ENCODE measurements at regions not wholly inside any gene's neighbourhood (a gene's known extent, or its start where the extent isn't known, plus 50 kb on each side); places are given as distances from the start of the nearest gene placed in this dataset.
"Not testable (repeated sequence)": the region's sequence is repeated elsewhere in the genome, so short reads cannot be mapped to it uniquely, and the experiment has no call there.

- DNase-seq = no peak
These were observed 612.6 kb upstream of the CLINT1 start for GRCh38 chr5:158471535-158471924.

DNA sequence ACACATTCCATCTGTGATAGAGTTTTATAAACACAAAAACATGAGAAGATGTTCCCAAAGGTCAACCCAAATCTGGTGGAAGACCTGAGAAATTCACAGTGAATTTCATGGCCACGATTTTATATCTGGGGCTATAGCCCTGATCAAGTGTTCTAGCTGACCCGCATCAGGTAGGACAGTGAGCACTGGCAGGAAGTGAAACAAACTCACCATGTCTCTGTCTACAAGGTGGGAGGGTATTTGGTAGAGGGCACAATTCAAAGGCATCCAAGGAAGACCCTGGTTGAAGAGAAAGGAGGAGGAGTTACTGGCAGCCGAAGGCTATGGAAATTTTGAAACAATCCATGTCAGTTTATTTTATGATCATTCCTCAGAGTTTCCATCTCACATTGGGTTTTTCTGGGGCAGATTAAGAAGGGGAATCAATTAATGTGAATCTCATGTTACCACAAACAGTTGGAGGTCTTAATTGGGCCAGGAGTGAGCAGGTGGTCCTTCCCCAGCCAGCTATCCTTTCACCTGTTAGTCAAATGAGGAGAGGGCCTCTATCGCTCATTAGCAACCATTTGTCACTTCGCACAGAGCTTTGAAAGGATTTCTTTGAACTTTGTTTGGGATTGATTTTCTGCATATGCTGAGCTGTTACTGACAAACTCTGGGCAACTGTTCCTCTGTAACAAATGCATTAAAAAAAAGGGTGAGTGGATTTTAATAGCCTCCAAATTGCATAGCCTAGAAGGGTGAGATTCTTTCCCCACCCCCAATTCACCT, 612.0 kb upstream of the CLINT1 start:
- no peak for DNase-seq

GRCh38 chr5:158468444-158468843, 609.5 kb upstream of the CLINT1 start:
- DNase-seq = no peak

- DNase-seq = no peak
These were observed 607.2 kb upstream of the CLINT1 start for GRCh38 chr5:158466191-158466590.

- no peak for DNase-seq
These were observed 606.4 kb upstream of the CLINT1 start for GRCh38 chr5:158465086-158465972.

- no peak for DNase-seq
These were observed 605.4 kb upstream of the CLINT1 start for GRCh38 chr5:158464383-158464782.

DNA sequence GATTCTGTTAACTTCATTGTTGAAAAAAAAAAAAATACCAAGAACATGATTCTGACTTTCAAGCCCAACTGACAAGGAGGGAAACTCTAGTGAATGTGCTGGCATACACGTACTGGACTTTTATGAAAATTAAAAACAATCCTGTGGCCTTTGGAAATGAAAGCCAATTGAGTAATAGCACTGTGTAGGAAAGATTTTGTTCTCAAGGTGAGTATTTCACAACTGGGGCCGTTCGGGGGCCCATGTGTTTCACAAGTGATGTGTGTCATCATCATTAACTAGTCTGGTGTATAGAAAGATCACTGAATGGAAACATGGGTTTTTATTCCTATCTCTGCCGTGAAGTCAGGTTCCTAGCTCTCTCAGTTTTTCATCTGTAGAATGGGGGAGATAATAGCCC, 605.0 kb upstream of the CLINT1 start:
- DNase-seq = no peak

DNA sequence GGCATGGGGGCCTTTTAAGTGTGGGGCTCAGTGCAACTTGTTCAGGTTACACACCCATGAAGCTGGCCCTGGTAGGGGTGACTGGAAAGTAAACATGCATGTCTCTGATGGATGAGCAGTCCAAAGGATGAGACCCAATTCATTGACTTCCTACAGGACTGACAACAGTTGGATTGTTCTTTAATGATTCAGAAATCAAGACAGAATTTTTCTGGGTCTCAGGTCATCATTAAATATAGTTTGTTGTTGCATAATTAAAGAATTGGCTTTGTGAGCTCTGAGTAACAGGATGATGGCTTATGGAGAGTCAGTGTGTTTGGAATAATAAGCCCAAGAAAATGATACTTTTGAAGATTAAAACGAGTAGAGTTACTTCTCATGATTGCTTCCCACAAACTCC, 604.2 kb upstream of the CLINT1 start:
- DNase-seq = no peak

DNA sequence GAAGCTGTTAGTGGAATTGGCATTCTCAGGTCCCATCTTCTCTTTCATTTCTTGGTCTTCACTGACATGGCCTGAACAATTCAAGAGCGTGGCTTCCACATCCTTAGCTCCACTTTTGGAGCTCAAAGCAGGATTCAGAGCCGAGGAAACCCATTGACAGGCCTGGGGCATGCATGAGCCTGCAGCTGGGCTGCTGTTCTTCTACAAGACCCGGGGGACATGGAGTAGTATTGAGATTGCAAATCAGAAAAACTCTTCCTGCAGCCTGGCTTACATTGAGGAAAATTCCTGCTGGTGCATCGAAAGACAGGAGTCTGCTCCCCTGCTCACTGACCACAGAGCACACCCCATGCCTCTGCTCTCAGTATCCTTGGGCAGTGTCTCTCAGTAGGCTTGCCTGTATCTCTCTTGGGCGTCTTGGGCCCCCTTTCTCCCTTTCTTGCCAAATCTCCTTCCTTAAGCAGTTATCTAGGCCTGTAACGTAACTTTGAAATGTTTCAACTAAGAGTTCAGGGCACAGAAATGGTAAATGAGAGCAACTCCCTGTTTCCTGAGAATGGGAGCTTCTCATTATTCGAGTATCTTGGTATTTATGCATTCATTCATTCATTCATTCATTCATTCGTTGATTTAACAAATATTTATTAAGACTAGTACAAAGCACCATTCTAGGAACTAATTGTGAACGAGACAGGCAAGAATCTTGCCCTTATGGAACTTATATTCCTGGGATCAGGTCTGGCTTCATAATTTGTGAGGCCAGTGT, 603.6 kb upstream of the CLINT1 start:
- no peak for DNase-seq

GRCh38 chr5:158461240-158461854, 602.4 kb upstream of the CLINT1 start:
- DNase-seq = no peak

GRCh38 chr5:158458086-158458485, 599.1 kb upstream of the CLINT1 start:
- DNase-seq = no peak

DNA sequence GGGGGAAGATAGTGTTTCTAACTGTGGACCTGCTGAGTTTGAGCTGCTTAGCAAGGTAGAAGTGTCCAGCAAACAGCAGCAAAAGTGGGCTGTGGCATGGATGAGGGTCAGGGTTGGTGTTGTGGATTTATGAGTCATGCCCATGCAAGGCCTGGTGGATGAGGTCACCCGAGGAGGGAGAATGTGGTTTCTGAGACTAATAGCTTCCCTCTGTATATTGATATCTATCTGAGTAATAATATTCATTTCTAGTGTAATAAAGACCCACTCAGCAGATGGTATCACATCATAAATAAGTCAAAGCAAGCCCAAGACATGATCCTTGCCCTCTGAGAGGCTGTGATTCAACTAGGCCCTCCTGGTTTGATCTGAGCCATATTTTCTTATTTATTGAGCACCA, 597.8 kb upstream of the CLINT1 start:
- DNase-seq = no peak

GRCh38 chr5:158456241-158456640, 597.3 kb upstream of the CLINT1 start:
- no peak for DNase-seq

- DNase-seq = no peak
These were observed 593.2 kb upstream of the CLINT1 start for GRCh38 chr5:158451993-158452672.

GRCh38 chr5:158451203-158451992, 592.5 kb upstream of the CLINT1 start:
- no peak for DNase-seq

DNA sequence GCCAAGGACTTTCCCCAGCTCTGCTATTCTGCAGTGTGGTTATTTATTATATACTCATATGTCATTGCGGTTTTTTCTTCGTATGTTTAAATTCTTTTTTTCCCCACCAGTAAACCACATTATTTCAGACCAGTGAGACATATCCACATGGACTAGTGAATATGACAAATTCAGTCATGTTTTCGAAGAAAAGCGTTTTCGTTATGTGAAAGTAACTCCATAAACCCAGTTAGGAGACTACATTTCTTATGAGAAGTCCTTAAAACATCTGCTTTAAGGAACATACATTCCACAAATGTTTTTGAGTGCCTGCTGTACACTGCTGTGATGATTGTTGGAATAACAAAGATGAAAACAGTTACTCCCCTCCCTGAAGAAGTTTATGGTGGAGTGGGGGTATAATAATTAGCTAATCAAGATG, 591.8 kb upstream of the CLINT1 start:
- no peak for DNase-seq

DNA sequence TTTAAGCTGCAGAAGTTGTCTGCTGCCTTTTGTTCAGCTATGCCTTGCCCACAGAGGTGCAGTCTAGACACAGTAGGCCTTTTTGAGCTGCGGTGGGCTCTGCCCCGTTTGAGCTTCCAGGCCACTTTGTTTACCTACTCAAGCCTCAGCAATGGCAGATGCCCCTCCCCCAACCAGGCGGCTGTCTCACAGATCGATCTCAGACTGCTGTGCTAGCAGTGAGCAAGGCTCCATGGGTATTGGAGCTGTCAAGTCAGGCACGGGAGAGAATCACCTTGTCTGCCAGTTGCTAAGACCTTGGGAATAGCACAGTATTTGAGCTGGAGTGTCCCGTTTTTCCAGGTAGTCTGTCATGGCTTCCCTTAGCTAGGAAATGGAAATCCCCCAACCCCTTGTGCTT, 587.8 kb upstream of the CLINT1 start:
- not testable (repeated sequence) for DNase-seq

- not testable (repeated sequence) for DNase-seq
These were observed 580.3 kb upstream of the CLINT1 start for GRCh38 chr5:158439204-158439603.

DNA sequence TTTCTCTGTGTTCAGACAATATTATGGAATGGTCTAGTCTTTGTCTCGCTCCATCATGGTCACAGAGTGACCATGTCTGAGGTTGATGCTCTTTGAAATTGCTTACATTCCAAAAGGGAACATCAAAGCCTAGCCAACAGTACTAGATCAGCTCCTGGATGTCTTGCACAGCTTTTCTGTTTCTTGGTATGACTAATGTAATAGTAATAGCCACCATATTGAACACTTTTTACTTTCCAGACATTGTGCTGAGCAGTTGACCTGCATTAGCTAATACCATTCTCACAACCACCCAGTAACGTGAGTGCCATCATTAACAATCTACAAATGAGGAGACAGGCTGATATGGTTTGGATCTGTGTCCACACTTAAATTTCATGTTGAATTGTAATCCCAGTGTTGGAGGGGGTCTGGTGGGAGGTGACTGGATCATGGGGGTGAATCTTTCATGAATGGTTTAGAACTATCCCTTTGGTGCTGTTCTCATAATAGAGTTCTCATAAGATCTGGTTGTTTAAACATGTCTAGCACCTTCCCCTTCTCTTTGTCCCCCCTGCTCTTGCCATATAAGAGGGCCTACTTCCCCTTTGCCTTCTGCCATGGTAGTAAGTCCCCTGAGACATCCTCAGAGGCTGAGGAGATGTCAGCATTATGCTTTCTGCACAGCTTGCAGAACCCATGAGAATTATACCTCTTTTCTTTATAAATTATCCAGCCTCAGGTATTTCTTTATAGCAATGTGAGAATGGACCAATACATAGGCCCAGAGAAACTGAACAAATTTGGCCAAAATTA, 577.5 kb upstream of the CLINT1 start:
- DNase-seq = no peak

DNA sequence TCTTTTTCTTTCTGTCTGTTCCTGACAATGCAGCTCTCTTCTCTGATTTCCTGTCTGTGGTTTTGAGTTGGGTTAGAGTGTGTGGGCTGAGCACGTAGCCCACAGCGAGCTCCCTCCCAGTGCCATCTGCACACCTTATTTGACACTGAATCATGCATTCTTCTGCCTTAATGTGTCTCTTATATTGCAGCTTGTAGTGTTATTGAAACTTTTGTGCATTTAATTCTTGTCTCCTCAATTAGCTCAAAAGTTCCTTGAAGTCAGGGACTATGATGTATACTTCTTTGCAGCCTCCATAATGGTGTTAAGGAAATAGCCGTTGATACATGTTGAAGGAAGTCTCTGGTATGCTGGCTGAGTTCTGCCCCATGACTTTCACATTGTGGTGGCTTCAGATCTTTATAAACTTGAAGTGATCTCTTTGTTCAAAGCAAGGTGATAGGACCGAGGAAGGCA, 576.2 kb upstream of the CLINT1 start:
- peak; percentile 15 for DNase-seq
